ENCODE measurements at regions not wholly inside any gene's neighbourhood (a gene's known extent, or its start where the extent isn't known, plus 50 kb on each side); places are given as distances from the start of the nearest gene placed in this dataset.

DNA sequence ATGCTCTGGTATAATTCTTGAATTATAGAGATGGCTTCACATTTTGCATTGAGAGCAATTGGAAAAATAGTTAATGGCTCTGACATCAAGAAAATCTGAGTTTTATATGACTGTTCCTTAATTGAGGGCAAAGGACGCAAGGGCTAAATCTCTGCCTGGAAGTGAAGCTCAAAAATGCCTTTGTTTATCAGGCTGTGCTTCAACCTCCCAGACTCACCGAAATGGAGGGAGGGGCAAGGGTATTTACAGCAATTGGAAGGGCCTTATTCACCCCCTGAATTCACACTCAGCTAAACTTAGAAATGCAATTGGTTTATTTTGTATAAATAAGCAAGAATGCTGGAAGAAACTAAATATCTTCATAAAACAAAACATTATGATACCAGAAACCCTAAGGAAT lies 737.2 kb upstream of the MMS22L start:
- TF ChIP-seq, protein P1, sequence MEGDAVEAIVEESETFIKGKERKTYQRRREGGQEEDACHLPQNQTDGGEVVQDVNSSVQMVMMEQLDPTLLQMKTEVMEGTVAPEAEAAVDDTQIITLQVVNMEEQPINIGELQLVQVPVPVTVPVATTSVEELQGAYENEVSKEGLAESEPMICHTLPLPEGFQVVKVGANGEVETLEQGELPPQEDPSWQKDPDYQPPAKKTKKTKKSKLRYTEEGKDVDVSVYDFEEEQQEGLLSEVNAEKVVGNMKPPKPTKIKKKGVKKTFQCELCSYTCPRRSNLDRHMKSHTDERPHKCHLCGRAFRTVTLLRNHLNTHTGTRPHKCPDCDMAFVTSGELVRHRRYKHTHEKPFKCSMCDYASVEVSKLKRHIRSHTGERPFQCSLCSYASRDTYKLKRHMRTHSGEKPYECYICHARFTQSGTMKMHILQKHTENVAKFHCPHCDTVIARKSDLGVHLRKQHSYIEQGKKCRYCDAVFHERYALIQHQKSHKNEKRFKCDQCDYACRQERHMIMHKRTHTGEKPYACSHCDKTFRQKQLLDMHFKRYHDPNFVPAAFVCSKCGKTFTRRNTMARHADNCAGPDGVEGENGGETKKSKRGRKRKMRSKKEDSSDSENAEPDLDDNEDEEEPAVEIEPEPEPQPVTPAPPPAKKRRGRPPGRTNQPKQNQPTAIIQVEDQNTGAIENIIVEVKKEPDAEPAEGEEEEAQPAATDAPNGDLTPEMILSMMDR (IDR thresholded peaks at IDR 0.05), result no peak
- no peak for TF ChIP-seq POLR2A (IDR thresholded peaks at IDR 0.05)
